ENCODE measurements at regions not wholly inside any gene's neighbourhood (a gene's known extent, or its start where the extent isn't known, plus 50 kb on each side); places are given as distances from the start of the nearest gene placed in this dataset.

GRCh38 chr2:145286716-145287275 lies 766.9 kb upstream of the ZEB2 start:
- H3K27me3 Mint-ChIP-seq (ENCODE audit: insufficient read depth, low read depth, poor library complexity) = no peaks in the 10 kb centered on the region
- no peak for TF ChIP-seq POLR2AphosphoS5 (IDR thresholded peaks at IDR 0.05; ENCODE audit: low read depth)
- no peak for TF ChIP-seq REST (IDR thresholded peaks at IDR 0.05; ENCODE audit: unreplicated experiment)
- no peak for TF ChIP-seq EZH2 (IDR thresholded peaks at IDR 0.05; ENCODE audit: low read depth, unreplicated experiment)
- TF ChIP-seq ETS1 (IDR thresholded peaks at IDR 0.05) = no peak
- TF ChIP-seq CREB1 (CRISPR knock-in tag; IDR thresholded peaks at IDR 0.05; ENCODE audit: low read depth) = no peak
- TF ChIP-seq STAT1 (IDR thresholded peaks at IDR 0.05; ENCODE audit: unreplicated experiment) = no peak
- TF ChIP-seq ZNF462 (CRISPR knock-in tag; IDR thresholded peaks at IDR 0.05) = no peak
- no peak for TF ChIP-seq JUNB (IDR thresholded peaks at IDR 0.05; ENCODE audit: unreplicated experiment)
- TF ChIP-seq, protein P1, sequence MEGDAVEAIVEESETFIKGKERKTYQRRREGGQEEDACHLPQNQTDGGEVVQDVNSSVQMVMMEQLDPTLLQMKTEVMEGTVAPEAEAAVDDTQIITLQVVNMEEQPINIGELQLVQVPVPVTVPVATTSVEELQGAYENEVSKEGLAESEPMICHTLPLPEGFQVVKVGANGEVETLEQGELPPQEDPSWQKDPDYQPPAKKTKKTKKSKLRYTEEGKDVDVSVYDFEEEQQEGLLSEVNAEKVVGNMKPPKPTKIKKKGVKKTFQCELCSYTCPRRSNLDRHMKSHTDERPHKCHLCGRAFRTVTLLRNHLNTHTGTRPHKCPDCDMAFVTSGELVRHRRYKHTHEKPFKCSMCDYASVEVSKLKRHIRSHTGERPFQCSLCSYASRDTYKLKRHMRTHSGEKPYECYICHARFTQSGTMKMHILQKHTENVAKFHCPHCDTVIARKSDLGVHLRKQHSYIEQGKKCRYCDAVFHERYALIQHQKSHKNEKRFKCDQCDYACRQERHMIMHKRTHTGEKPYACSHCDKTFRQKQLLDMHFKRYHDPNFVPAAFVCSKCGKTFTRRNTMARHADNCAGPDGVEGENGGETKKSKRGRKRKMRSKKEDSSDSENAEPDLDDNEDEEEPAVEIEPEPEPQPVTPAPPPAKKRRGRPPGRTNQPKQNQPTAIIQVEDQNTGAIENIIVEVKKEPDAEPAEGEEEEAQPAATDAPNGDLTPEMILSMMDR (conservative IDR thresholded peaks at IDR 0.05; ENCODE audit: low read depth in 2 of 2) = no peak
- ATAC-seq (no peak), DNase-seq (ENCODE audit: low spot score) (no peak)
- Histone ChIP-seq H3K27ac (ENCODE audit: low read depth) (no peak overlapping the region), H3K9me2 (ENCODE audit: insufficient read depth) (peaks cover 3% of the 10 kb centered on the region; the same call in 1 of the 2 replicates), H3K4me1 (ENCODE audit: insufficient read depth) (no peaks in the 10 kb centered on the region), H3K4me3 (no peak overlapping the region), H3K27me3 (ENCODE audit: insufficient read depth) (no peaks in the 10 kb centered on the region), H3K4me2 (no peak overlapping the region), H3F3A (replicated peaks; ENCODE audit: low read depth) (no peaks in the 10 kb centered on the region), H3K36me3 (ENCODE audit: insufficient read depth) (no peaks in the 10 kb centered on the region), H2AFZ (no peak overlapping the region), H4K20me1 (replicated peaks; ENCODE audit: insufficient read depth) (no peaks in the 10 kb centered on the region), H3K79me2 (replicated peaks; ENCODE audit: insufficient read depth) (no peaks in the 10 kb centered on the region)
- no peak overlapping the region for H3K27ac Mint-ChIP-seq
- H3K4me1 Mint-ChIP-seq = peaks cover 13% of the 10 kb centered on the region; the same call in 2 of the 3 replicates
- H3K36me3 Mint-ChIP-seq (ENCODE audit: low read depth) = no peaks in the 10 kb centered on the region
- H3K9me3 Mint-ChIP-seq = no peaks in the 10 kb centered on the region
- H3K4me3 Mint-ChIP-seq = no peak overlapping the region

Data from GM23338 (cell line).